ENCODE measurements at regions not wholly inside any gene's neighbourhood (a gene's known extent, or its start where the extent isn't known, plus 50 kb on each side); places are given as distances from the start of the nearest gene placed in this dataset.

DNA sequence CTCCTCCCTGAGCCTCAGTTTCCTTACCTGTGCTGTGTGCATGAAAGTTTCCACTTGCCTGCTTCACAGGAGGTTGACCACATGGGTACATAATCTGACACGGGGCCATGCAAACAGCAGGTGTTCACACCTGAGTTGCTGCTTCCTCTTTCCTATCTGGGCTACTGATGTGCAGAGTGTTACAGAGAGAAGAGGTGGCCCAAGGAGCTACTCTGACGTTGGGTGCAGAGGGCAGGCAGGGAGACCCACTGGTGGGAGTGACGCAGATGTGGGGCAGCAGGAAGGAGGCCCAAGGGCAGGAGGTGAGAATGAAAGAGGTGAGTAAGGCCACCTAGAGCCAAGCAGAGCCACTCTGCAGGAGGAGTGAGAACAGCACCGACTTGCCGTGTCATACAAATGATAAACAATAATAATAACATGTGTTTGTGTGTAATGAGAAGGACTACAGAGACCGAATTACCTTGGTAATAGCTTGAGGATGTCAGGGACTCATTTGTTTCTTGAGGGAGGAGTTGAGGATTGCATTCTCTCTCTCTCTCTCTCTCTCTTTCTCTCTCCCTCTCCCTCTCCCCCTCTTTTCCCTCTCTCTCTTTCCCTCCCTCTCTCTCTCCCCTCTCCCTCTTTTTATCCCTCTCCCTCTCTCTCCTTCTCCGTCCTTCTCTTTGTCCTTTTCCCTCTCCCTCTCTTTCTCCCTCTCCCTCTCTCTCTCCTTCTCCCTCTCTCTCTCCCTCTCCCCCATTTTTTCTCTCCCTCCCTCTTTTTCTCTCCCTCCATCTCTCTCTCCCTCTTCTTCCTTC lies 87.4 kb upstream of the IGSF21 start:
- DNase-seq = no peak

DNA sequence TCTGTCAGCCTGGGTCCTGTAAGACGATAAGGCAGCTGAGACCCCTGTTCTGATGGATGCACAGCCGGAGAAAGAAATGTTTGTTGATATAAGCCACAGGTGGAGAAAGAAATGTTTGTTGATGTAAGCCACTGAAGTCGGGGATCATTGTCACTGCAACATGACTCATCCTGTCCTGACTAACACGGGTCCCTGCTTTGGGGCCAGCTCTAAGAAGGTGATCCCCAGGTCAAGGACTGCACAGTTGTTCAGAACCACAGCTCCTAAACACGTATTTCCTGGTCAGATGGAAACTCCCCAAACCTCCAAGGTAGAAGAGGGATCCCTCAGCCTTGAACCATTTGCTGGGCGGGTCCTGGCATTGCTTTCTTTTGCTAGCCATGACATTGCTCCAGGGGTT lies 86.4 kb upstream of the IGSF21 start:
- DNase-seq = no peak

DNA sequence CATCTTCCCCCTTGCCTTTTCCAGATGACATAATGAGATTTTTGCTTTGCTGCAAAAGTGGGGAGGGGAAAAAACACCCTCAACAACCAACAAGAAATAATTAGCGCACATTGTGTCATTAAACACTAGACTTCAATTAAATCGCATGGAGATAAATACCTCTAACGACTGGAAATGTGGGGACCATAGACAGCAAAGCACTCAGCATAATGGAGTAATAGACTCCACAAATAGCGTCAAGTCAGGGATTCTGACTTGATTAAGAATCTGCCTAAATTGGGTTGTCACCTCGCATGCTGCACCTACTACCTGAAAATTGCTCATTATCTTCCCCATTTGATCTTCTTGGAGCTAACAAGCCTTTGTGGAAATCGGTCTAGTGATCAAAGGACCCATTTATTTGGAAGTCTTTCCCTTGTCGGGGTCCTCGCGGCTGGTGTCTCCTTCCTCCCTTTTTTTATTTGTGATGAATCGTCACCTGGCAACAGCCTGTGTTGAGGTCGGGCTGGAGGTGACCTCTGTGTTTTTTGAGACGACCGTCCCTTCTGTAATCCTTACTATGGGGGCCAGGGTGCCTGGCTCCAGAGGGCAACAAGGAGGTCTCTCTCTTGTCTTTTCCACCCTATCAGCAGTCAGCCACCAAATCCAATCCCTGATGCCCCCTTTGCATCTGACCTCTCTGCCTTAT lies 75.3 kb upstream of the IGSF21 start:
- no peak for DNase-seq

DNA sequence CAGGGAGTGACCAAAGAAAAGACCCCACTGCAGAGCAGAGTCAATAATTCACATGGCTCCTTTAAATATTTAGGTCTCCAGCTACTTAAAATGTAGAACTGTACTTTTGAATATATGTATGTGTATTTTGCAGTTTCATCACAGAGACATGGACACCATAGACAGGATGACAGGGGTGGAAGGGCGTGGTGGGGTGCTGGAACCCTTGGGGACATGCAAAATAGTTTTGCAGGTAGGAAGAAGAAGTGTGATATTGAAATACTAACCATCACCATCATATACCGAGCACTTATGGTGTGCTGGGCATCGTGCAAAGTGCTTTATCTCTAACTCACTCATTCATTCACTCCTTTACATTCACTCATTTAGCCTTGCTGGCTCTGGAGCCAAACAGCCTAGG lies 72.5 kb upstream of the IGSF21 start:
- no peak for DNase-seq

DNA sequence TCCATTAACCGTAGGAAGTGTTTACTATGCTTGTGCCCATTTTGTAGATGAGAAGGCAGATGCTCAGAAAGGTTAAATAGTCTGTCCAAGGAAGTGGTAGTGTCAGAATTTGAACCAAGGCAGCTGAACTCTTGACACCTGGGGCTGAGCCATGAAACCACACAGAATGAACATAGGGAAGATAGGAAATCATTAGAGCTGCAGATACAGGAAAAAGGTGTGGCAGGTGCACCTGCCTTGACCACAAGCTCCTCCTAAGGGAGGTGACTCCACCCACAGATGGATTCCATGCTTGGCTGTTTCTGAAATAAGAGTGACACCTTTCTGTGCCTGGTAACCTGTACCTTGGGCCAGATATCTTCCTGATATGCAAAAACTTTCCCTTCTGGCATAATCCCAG lies 69.9 kb upstream of the IGSF21 start:
- DNase-seq = no peak

DNA sequence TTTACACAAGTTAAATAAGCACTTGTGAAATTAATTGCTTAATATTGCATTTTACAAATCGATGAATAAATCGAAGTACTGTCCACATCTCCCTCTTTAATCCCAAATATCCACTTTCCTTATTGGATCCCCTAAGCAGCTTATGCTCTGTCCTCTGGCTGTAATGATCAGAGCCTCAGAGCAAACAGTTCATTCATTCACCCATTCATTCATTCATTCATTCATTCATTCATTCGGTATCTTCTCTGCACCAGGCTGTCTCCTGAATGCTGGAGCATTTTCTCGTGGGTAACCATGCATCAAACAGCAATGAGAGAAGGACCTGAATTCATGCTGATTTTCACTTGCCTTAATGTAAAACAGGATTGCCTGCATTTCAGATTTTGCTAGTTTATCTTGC lies 69.5 kb upstream of the IGSF21 start:
- no peak for DNase-seq

DNA sequence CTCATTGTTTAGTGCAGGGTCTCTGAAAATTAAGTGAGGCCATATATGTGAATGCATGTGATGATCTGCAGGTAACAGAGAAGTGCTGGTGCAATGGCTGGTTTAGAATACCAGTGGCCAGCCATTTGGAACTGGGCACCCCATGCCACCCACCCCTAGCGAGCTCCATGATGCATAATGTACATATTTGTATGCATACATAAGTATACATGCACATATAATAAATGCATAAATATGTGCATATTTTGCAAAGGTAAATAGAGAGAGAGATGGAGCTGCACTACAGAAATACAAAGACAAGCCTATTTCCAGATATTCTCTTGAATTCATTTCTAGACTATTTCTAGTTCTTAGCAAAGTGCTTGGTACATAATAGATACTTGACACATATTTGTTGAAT lies 68.5 kb upstream of the IGSF21 start:
- no peak for DNase-seq

DNA sequence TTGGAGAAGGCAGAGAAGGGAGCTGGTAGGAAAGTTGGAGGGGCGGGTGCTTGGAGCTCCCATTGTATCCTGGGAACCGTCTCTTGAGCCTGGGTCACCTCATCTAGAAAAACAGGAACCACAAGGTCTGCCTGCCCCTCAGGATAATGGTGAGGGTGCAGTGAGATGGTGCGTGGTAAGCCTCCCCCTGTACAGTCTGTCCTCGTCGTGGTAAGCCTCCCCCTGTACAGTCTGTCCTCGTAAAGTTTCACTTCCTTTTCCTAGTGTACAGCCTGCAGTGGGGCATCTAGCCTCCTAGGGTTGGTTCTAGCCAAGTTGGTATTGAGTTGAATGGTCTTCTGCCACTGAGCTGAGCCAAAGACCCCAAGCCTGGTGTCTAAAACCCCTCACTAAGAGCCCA lies 66.5 kb upstream of the IGSF21 start:
- no peak for DNase-seq

DNA sequence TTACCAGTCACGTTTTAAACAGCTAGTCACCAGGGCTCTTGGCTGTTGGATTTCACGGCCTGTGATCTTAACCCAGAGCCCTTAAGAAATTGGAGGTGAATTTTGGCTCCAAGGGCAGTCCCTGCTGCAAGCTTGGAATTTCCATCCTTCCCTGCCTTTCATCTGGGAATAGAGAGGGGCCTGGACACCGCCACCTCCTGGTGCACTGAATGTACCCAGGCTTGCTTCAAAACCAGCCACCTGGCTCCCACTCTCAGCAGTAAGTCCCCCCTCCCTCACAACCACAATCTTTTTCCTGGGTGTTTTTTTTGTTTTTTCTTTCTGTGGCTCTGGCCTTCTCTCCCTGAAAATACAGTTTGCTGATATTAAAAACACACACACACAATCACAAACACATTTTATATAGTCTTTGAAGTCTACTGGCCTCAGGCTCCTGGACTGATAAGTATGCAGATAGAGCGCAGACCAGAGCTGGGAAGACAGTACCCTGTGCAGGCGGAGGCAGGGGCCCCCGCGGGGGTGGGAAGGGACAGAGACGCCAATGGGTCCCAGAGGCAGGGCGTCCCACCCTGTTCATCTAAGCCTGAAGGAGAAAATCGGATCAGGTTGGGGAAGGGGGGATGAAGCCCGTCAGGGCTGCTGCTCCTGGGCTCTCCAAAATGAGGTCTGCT lies 65.8 kb upstream of the IGSF21 start:
- DNase-seq = no peak

DNA sequence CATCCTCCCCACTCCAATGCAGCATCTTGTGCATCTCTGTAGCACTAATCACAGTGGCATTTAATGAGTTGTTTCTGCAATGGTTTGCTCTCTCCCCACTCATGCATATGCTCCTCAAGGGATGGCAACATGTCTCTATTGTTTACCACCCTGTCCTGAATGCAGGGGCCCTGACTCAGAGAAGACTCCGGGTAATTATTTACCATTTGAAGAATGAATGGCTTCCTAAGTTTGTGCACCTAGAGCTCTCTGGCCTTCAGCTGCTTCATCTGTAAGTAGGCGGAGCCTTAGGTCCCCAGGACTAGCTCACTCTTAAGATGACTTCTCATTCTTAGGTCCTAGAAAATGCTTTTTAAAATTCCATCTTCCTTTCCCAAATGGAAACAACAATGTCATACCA lies 63.7 kb upstream of the IGSF21 start:
- no peak for DNase-seq

DNA sequence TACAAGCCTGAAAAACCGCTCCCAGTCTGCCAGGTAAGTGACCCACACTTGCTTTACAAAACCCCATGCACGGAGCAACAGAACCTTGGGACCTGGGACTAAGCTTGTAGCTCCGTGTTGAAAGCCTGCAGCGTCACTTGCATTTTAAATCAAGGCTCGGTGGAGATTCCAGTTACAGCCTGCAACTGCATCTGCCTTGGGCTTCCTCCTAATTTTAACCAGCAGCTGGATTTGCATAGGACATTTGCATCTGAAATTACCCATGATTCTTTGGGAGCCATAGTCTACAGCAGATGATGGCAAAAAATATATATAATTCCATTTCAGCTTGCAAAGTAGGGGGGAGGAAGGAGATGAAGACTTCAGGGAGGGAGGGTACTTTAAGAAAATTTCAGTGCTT lies 62.4 kb upstream of the IGSF21 start:
- DNase-seq = no peak

DNA sequence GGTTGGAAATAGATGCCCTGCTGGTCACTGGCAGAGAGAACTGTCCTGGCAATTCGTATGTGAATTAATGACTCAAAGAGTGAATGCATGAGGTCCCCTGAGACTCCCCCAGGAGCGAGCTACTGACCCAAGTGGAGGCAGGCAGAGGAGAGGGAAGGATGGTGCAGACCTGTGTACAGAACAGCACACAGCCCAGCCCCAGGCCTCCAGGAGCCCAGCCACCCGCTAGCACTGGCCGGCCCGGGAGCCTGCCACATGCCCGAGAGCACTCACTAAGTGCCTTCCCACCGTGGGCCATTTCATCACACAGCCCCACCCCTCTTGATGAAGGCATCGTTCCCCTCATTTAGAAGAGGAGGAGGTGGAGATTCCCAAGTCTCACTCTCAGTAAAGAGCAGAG lies 62.0 kb upstream of the IGSF21 start:
- no peak for DNase-seq

DNA sequence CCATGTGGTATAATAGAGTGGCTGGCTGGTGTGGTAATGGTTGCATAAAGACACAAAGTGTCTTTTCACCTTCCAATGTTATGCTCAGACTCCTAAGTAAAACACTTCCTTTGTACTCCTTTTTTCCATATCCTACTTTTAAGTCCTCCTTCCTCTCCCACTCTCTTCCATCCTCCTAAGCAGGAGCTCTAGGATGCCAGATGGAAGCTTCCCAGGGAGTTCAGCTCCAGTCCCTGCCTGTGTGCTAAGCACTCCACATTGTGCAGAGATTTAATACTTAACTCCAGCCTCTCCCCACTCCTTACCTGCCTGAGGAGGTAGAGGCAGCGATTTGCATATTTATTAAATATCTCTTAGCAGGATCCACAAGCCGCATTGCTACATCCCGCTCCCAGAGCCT lies 60.5 kb upstream of the IGSF21 start:
- DNase-seq = no peak

DNA sequence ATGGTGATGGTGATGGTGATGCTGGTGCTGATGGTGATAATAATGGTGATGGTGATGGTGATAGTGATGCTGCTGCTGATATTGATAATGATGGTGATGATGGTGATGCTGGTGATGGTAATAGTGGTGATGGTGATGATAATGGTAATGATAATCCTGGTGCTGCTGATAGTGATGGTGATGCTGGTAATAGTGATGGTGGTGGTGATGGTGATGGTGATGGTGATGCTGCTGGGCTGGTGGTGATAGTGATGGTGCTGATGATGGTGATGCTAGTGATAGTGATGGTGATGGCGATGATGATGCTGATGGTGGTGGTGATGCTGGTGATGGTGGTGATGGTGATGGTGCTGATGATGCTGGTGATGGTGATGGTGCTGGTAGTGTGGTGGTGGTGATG lies 58.4 kb upstream of the IGSF21 start:
- DNase-seq = no peak

DNA sequence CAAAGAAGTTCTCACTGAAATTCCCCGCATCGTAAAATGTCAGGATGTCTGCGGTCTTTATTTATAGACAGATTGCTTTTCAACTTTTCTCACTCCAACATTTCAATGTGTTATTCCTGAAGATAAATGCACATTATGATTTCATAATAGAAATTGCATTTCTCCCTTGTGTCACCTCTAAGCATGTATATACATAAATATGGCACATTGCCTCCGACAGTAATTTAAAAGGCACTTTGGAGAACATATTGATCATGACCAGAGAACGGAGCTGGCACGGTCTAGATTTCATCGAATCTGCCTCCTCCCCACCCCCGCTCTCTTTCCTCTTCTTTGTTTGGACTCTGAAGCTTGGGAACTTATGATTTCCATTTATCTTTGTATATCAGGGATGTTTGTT lies 54.9 kb upstream of the IGSF21 start:
- DNase-seq = no peak

DNA sequence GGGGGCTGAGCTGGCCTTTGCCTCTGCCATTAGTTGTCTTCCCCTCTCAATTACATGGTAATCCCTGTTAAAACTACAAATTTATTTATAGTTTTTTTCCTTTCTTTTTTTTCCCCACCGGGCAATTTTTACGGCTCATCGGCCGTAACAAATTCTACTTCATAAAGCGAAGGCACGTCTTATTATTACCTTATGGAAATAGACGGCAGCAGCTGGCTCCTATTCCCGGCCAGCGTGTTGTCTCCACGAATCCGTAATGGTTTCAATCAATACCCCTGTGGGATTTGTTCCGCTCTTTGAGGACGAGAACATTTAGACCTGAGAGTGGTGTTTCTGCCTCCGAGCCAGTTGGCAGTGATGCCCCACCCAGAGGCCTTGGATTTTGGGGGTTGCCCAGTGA lies 52.4 kb upstream of the IGSF21 start:
- no peak for DNase-seq

DNA sequence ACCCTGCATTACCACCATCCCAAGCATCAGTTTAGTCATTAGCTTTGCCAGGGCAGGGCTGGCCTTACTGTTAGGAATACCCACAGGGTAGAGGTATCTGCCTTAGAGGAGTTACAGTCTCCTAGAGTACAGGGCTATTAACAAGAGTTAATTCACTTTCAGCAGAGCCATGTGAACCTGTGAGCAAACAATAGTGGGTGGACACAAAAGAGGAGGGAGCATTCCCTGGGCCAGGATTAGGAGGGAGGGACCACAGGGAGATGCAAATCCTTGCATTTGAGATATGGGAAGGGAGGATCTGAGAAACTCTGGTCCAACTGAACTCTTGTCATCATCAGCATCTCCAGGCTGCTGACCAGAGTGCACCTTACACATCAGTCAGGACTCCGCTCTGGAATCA lies 51.1 kb upstream of the IGSF21 start:
- no peak for DNase-seq

DNA sequence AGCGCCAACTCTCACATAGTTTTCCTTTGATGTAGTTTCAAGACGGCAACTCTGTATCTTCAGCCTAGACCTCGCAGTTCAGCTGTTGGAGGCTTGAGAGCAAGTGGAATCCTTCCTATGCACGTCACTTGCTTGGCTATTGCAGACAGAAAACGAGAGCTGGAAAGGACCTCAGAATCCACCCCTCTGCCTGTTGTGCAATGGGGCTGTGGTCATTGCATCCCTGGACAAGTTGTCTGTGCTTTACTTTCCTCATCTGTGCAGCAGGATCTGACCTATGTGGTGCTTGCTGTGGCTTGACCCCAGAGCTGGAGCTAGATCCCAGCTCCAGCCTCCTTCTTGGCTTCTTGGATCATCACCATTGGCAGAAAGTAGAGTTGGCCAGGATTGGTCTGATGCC lies 50.0 kb upstream of the IGSF21 start:
- peak; percentile 24 for DNase-seq

Data from right hindlimb (tissue), 1 donor.